ENCODE measurements at regions not wholly inside any gene's neighbourhood (a gene's known extent, or its start where the extent isn't known, plus 50 kb on each side); places are given as distances from the start of the nearest gene placed in this dataset.

DNA sequence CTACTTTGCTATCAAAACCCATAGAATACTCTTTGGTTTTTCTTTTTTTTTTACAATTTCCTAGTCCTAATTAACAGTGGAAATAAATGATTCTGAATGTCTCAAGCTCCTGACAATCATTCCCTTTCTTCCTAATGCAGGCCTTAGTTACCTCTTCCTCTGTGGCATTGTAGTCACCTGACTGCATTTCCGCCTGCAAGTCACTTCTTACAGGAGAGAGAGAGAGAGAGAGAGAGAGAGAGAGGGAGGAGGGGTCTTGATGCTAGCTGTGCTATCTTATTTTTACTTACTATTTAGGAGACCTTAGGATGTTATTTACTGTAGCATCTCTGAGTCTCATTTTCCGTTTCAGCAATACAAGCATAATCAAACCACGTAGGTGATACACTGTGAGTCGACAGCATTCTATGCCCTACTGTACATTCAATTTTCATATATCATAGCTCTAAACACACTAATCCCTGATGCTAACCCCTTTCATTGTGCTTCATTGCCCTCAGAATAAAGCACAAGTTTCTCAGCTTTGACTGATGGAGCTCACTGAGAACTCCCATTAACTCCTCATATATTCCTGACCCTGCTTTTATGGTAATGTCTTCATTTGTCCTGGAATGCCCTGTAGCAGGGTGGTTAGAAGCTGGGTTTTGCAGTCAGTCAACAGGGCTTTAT is 1237.3 kb downstream of the XPNPEP1 start:
- no peak for DNase-seq (ENCODE audit: low spot score)
- TF ChIP-seq, protein P1, sequence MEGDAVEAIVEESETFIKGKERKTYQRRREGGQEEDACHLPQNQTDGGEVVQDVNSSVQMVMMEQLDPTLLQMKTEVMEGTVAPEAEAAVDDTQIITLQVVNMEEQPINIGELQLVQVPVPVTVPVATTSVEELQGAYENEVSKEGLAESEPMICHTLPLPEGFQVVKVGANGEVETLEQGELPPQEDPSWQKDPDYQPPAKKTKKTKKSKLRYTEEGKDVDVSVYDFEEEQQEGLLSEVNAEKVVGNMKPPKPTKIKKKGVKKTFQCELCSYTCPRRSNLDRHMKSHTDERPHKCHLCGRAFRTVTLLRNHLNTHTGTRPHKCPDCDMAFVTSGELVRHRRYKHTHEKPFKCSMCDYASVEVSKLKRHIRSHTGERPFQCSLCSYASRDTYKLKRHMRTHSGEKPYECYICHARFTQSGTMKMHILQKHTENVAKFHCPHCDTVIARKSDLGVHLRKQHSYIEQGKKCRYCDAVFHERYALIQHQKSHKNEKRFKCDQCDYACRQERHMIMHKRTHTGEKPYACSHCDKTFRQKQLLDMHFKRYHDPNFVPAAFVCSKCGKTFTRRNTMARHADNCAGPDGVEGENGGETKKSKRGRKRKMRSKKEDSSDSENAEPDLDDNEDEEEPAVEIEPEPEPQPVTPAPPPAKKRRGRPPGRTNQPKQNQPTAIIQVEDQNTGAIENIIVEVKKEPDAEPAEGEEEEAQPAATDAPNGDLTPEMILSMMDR (IDR thresholded peaks at IDR 0.05; ENCODE audit: extremely low read depth, missing control alignments) = no peak

DNA sequence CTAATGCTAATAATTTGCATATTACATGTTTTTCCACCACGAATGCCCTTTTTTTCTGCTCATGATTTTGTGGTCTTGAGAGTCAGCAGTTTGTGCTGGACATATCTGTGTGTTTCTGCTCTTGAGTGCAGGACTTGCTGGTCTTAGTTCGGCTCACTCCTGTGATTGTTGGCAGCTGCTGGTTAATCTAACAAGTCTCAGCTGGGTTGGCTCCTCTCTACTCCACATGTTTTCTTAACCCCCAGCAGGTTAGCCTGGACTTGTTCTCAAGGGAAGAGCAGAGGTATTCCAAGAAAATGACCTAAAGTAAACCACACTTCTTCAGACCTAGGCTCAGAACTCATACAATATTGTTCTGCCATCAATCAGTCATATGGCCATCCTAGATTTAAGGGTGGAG is 1238.9 kb downstream of the XPNPEP1 start:
- no peak for DNase-seq (ENCODE audit: low spot score)
- TF ChIP-seq, protein P1 (IDR thresholded peaks at IDR 0.05; ENCODE audit: extremely low read depth, missing control alignments) = no peak

GRCh38 chr10:108673741-108674140 is 1249.6 kb downstream of the XPNPEP1 start:
- no peak for DNase-seq (ENCODE audit: low spot score)
- TF ChIP-seq, protein P1 (IDR thresholded peaks at IDR 0.05; ENCODE audit: extremely low read depth, missing control alignments) = no peak

DNA sequence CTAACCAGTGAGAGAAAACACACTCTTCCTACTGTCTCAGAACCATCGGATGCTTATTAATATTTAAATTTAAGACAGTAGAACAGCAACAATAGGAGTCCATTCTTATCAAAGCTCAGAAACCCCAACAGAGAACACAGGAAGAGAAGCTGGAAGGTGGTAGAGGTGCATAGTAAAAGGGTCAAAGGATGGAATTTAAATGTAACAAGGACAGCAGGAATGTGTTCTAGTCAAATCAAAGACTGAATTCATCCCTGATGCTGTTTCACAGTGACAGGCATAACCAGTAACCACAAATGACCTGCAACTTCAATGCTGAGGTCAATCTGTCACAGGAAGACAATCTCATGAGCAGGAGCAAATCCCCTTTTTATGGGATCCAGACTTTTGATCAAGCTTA is 1259.7 kb downstream of the XPNPEP1 start:
- TF ChIP-seq, protein P1 (IDR thresholded peaks at IDR 0.05; ENCODE audit: extremely low read depth, missing control alignments) = no peak
- DNase-seq (ENCODE audit: low spot score) = no peak

GRCh38 chr10:108662975-108663374 is 1260.3 kb downstream of the XPNPEP1 start:
- no peak for DNase-seq (ENCODE audit: low spot score)
- TF ChIP-seq, protein P1 (IDR thresholded peaks at IDR 0.05; ENCODE audit: extremely low read depth, missing control alignments) = no peak

DNA sequence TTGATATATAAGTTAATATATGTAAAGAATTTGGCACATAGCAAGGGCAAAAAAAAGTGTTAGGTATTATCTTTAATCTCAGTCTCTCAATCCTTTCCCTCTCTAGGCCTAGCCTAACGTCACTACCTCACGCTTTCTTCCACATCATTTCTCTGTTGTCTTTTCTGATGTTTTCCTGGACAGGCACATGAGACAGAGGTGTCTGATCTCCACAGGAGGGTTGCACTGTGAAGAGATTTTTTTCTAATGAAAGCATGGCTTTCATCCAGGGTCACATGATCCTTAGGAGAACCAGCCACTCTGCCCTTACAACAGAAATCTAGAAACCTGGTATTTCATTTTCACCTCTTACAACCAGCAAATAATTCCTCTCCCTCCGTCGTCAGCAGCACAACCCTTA is 1268.3 kb downstream of the XPNPEP1 start:
- no peak for DNase-seq (ENCODE audit: low spot score)
- TF ChIP-seq, protein P1 (IDR thresholded peaks at IDR 0.05; ENCODE audit: extremely low read depth, missing control alignments) = no peak

GRCh38 chr10:108653531-108653930 is 1269.8 kb downstream of the XPNPEP1 start:
- TF ChIP-seq, protein P1 (IDR thresholded peaks at IDR 0.05; ENCODE audit: extremely low read depth, missing control alignments) = no peak
- no peak for DNase-seq (ENCODE audit: low spot score)

All from GM20000 (cell line).